Neural cell (in vitro differentiated cells): ENCODE measurements at regions not wholly inside any gene's neighbourhood (a gene's known extent, or its start where the extent isn't known, plus 50 kb on each side); places are given as distances from the start of the nearest gene placed in this dataset.

Experiments
- H2AFZ ChIP-seq: fragments of 200-600, 300-800 bp; sonication (generic), shearing (Covaris generic); 2 replicates; pipeline ENCODE4 v1.6.0; 2014; ENCODE audit warnings: low read depth, mild to moderate bottlenecking, antibody characterized with exemption, low read length, moderate library complexity
- H3F3A ChIP-seq: fragments of 200-600 bp; shearing (Covaris generic); 2 replicates; pipeline ENCODE4 v1.6.1; 2016; ENCODE audit warnings: mild to moderate bottlenecking, moderate library complexity, mixed read lengths, antibody characterized with exemption, low read length; ENCODE audit not compliant: insufficient read depth, poor library complexity, severe bottlenecking
- H3K27ac ChIP-seq: fragments of 200-600, 300-800 bp; sonication (generic), shearing (Covaris generic); 2 replicates; pipeline ENCODE4 v1.5.1; 2014; ENCODE audit warnings: mild to moderate bottlenecking, low read length, moderate library complexity
- H3K27me3 ChIP-seq: fragments of 300-800, 200-600 bp; sonication (generic), shearing (Covaris generic); 2 replicates; pipeline ENCODE4 v1.6.0; 2014; ENCODE audit warnings: mild to moderate bottlenecking, low read depth, low read length, moderate library complexity; ENCODE audit not compliant: insufficient read depth
- H3K36me3 ChIP-seq: fragments of 300-800, 200-600 bp; sonication (generic), shearing (Covaris generic); 2 replicates; pipeline ENCODE4 v1.5.1; 2014; ENCODE audit warnings: mild to moderate bottlenecking, antibody characterized with exemption, low read length, moderate library complexity; ENCODE audit not compliant: insufficient read depth
- H3K4me2 ChIP-seq: fragments of 300-800, 200-600 bp; sonication (generic), shearing (Covaris generic); 2 replicates; pipeline ENCODE4 v1.6.0; 2014; ENCODE audit warnings: mild to moderate bottlenecking, low read length
- H3K4me3 ChIP-seq: fragments of 300-800, 200-600 bp; sonication (generic), shearing (Covaris generic); 2 replicates; pipeline ENCODE4 v1.5.1; 2014; ENCODE audit warnings: mild to moderate bottlenecking, low read length, moderate library complexity
- H3K79me2 ChIP-seq: fragments of 200-600 bp; shearing (Covaris generic); replicated peaks from 2 replicates; pipeline ENCODE4 v1.6.0; 2014; ENCODE audit warnings: mild to moderate bottlenecking, low read length, moderate library complexity; ENCODE audit not compliant: insufficient read depth
- H3K9ac ChIP-seq: fragments of 300-800, 200-600 bp; sonication (generic), shearing (Covaris generic); 2 replicates; pipeline ENCODE4 v1.6.1; 2016; ENCODE audit warnings: mild to moderate bottlenecking, low read length, mixed read lengths
- H3K9me2 ChIP-seq: fragments of 200-600 bp; shearing (Covaris generic); 2 replicates; pipeline ENCODE4 v1.6.1; 2016; ENCODE audit warnings: mild to moderate bottlenecking, low read length, mixed read lengths; ENCODE audit not compliant: insufficient read depth
- H3K9me3 ChIP-seq: fragments of 200-600, 300-800 bp; sonication (generic), shearing (Covaris generic); 2 replicates; pipeline ENCODE4 v1.6.1; 2016; ENCODE audit warnings: mild to moderate bottlenecking, mixed run types, low read length, moderate library complexity, mixed read lengths
- H4K20me1 ChIP-seq: fragments of 200-600 bp; shearing (Covaris generic); 2 replicates; pipeline ENCODE4 v1.6.1; 2016; ENCODE audit warnings: mild to moderate bottlenecking, mixed run types; ENCODE audit not compliant: insufficient read depth
- EP300 ChIP-seq: fragments of 450-650 bp; conservative IDR thresholded peaks from 2 replicates; pipeline ENCODE4 v1.6.1; 2014; ENCODE audit warnings: antibody characterized with exemption, mild to moderate bottlenecking, moderate library complexity; ENCODE audit not compliant: poor library complexity, severe bottlenecking
- EZH2 ChIP-seq: fragments of 200-600, 300-800 bp; shearing (Covaris generic), sonication (generic); IDR thresholded peaks from 2 replicates; pipeline ENCODE4 v1.6.1; 2014; ENCODE audit warnings: antibody characterized with exemption, low read length, borderline replicate concordance, mild to moderate bottlenecking; ENCODE audit not compliant: insufficient read depth, poor library complexity, severe bottlenecking
- MXI1 ChIP-seq: fragments of 450-650 bp; conservative IDR thresholded peaks from 2 replicates; pipeline ENCODE4 v1.6.1; 2014; ENCODE audit warnings: antibody characterized with exemption, mild to moderate bottlenecking; ENCODE audit not compliant: poor library complexity, severe bottlenecking
- POLR2AphosphoS5 ChIP-seq: IDR thresholded peaks from 2 replicates; pipeline ENCODE4 v1.6.1; 2012
- RAD21 ChIP-seq: fragments of 450-650 bp; conservative IDR thresholded peaks from 2 replicates; pipeline ENCODE4 v1.6.1; 2014; ENCODE audit warnings: antibody characterized with exemption, mild to moderate bottlenecking, moderate library complexity
- SMC3 ChIP-seq: fragments of 450-650 bp; conservative IDR thresholded peaks from 2 replicates; pipeline ENCODE4 v1.6.1; 2014; ENCODE audit warnings: antibody characterized with exemption, mild to moderate bottlenecking, moderate library complexity; ENCODE audit not compliant: poor library complexity
- TAF1 ChIP-seq: IDR thresholded peaks from 2 replicates; pipeline ENCODE4 v1.6.1; 2012; ENCODE audit warnings: low read depth
- TF ChIP-seq, protein P1 (sequence below): fragments of 450-650 bp; IDR thresholded peaks from 2 replicates; pipeline ENCODE4 v1.5.1; 2014; ENCODE audit warnings: antibody characterized with exemption, mild to moderate bottlenecking, moderate library complexity; ENCODE audit not compliant: poor library complexity, severe bottlenecking
- TF ChIP-seq, protein P2 (sequence below): IDR thresholded peaks from 2 replicates; pipeline ENCODE4 v1.6.1; 2012; ENCODE audit warnings: borderline replicate concordance

DNA sequence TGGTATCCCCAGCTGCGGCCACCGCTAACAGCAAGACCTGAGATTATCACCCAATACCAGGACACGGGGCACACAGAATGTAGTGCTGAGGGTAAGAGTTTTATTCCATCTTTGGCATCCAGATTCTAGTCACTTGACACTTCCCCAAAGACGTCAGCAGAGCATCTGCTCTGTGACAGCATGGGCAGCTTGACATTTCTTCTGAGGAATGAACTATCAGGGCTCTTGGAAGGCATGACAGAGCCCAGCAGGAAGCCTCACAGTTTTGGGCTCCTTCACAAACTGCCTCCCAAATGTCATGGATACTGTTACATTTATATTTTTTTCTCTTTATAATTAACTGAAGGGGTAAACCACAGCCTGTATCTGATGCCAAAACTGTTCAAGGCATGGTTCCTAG, 1010.7 kb downstream of the TDRD15 start:
- Histone ChIP-seq H3F3A (no peaks in the 10 kb centered on the region), H3K9me3 (no peaks in the 10 kb centered on the region), H3K4me2 (no peak overlapping the region), H3K4me3 (no peak overlapping the region), H3K27me3 (no peaks in the 10 kb centered on the region), H2AFZ (no peak overlapping the region), H3K9me2 (no peaks in the 10 kb centered on the region), H4K20me1 (no peaks in the 10 kb centered on the region), H3K27ac (no peak overlapping the region), H3K36me3 (no peaks in the 10 kb centered on the region), H3K9ac (no peak overlapping the region), H3K79me2 (no peaks in the 10 kb centered on the region)
- TF ChIP-seq SMC3 (no peak), RAD21 (no peak), POLR2AphosphoS5 (no peak), EZH2 (no peak), EP300 (no peak)
- TF ChIP-seq, protein P1, sequence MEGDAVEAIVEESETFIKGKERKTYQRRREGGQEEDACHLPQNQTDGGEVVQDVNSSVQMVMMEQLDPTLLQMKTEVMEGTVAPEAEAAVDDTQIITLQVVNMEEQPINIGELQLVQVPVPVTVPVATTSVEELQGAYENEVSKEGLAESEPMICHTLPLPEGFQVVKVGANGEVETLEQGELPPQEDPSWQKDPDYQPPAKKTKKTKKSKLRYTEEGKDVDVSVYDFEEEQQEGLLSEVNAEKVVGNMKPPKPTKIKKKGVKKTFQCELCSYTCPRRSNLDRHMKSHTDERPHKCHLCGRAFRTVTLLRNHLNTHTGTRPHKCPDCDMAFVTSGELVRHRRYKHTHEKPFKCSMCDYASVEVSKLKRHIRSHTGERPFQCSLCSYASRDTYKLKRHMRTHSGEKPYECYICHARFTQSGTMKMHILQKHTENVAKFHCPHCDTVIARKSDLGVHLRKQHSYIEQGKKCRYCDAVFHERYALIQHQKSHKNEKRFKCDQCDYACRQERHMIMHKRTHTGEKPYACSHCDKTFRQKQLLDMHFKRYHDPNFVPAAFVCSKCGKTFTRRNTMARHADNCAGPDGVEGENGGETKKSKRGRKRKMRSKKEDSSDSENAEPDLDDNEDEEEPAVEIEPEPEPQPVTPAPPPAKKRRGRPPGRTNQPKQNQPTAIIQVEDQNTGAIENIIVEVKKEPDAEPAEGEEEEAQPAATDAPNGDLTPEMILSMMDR: no peak

DNA sequence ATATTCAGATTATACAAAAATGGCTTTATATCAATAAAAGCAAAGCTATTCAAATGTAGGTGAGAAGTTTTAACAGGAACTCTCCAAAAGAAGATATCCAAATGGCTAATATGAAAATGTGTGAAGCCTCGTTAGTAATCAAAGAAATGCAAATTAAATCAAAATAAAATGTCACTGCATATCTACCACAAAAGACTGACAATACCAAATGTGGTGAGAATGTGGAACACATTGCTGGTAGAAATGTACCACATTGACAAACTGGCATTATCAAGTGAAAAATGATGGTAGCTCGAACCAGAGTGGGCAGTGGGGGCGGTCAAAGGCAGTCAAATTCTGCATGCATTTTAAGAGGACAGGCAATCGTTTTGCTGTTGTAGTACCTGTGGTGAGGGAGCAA, 1012.7 kb downstream of the TDRD15 start:
- no peaks in the 10 kb centered on the region for H3K9me3 ChIP-seq
- H3K9me2 ChIP-seq: no peaks in the 10 kb centered on the region
- H3K4me3 ChIP-seq: no peak overlapping the region
- no peaks in the 10 kb centered on the region for H3K36me3 ChIP-seq
- H3K9ac ChIP-seq: no peak overlapping the region
- TF ChIP-seq, protein P2, sequence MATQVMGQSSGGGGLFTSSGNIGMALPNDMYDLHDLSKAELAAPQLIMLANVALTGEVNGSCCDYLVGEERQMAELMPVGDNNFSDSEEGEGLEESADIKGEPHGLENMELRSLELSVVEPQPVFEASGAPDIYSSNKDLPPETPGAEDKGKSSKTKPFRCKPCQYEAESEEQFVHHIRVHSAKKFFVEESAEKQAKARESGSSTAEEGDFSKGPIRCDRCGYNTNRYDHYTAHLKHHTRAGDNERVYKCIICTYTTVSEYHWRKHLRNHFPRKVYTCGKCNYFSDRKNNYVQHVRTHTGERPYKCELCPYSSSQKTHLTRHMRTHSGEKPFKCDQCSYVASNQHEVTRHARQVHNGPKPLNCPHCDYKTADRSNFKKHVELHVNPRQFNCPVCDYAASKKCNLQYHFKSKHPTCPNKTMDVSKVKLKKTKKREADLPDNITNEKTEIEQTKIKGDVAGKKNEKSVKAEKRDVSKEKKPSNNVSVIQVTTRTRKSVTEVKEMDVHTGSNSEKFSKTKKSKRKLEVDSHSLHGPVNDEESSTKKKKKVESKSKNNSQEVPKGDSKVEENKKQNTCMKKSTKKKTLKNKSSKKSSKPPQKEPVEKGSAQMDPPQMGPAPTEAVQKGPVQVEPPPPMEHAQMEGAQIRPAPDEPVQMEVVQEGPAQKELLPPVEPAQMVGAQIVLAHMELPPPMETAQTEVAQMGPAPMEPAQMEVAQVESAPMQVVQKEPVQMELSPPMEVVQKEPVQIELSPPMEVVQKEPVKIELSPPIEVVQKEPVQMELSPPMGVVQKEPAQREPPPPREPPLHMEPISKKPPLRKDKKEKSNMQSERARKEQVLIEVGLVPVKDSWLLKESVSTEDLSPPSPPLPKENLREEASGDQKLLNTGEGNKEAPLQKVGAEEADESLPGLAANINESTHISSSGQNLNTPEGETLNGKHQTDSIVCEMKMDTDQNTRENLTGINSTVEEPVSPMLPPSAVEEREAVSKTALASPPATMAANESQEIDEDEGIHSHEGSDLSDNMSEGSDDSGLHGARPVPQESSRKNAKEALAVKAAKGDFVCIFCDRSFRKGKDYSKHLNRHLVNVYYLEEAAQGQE: no peak
- TF ChIP-seq SMC3 (no peak), RAD21 (no peak), TAF1 (no peak), POLR2AphosphoS5 (no peak), EZH2 (no peak), MXI1 (no peak), EP300 (no peak)
- TF ChIP-seq, protein P1: no peak
- H2AFZ ChIP-seq: no peak overlapping the region
- H3K4me2 ChIP-seq: no peak overlapping the region
- H3F3A ChIP-seq: no peaks in the 10 kb centered on the region
- H3K79me2 ChIP-seq: no peaks in the 10 kb centered on the region
- H4K20me1 ChIP-seq: no peaks in the 10 kb centered on the region
- no peaks in the 10 kb centered on the region for H3K27me3 ChIP-seq
- no peak overlapping the region for H3K27ac ChIP-seq
